ENCODE measurements at regions not wholly inside any gene's neighbourhood (a gene's known extent, or its start where the extent isn't known, plus 50 kb on each side); places are given as distances from the start of the nearest gene placed in this dataset.
"Not testable (repeated sequence)": the region's sequence is repeated elsewhere in the genome, so short reads cannot be mapped to it uniquely, and the experiment has no call there.

- Mint-ChIP-seq H3K36me3 (ENCODE audit: low read depth) (no peaks in the 10 kb centered on the region), H3K4me3 (no peak overlapping the region), H3K27ac (no peak overlapping the region), H3K4me1 (no peaks in the 10 kb centered on the region), H3K9me3 (peaks cover 11% of the 10 kb centered on the region), H3K27me3 (peaks cover 2% of the 10 kb centered on the region)
- DNase-seq, result no peak
- no peak for ATAC-seq
These were observed 171.3 kb upstream of the NT5E start for GRCh38 chr6:85278466-85279035.

GRCh38 chr6:85276026-85276425 is 173.9 kb upstream of the NT5E start:
- peaks cover 11% of the 10 kb centered on the region for H3K9me3 Mint-ChIP-seq
- not testable (repeated sequence) for H3K36me3 Mint-ChIP-seq (ENCODE audit: low read depth); H3K27ac Mint-ChIP-seq; ATAC-seq; DNase-seq; H3K4me1 Mint-ChIP-seq; H3K27me3 Mint-ChIP-seq; H3K4me3 Mint-ChIP-seq

DNA sequence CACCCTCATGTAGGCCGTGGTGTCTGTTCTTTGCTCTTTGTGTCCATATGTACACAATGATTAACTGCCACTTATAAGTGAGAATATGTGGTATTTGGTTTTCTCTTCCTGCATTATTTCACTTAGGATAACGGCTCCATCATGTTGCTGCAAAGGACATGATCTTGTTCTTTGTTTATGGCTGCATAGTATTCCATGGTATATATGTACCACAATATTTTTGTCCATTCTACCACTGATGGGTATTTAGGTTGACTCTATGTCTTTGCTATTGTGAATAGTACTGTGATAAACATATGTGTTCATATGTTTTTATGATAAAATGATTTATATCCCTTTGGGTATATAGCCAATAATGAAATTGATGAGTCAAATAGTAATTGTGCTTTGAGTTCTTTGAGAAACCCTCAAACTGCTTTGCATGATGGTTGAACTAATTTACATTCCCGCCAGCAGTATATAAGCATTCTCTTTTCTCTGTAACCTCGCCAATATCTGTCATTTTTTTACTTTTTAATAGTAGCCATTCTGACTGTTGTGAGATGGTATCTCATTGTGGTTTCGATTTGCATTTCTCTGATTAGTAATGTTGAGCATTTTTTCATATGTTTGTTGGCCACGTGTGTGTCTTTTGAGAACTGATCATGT is 174.4 kb upstream of the NT5E start:
- H3K27ac Mint-ChIP-seq, result no peak overlapping the region
- no peaks in the 10 kb centered on the region for H3K36me3 Mint-ChIP-seq (ENCODE audit: low read depth)
- H3K9me3 Mint-ChIP-seq, result peaks cover 11% of the 10 kb centered on the region
- peaks cover 2% of the 10 kb centered on the region for H3K27me3 Mint-ChIP-seq
- H3K4me3 Mint-ChIP-seq, result no peak overlapping the region
- H3K4me1 Mint-ChIP-seq, result no peaks in the 10 kb centered on the region
- no peak for ATAC-seq
- no peak for DNase-seq

DNA sequence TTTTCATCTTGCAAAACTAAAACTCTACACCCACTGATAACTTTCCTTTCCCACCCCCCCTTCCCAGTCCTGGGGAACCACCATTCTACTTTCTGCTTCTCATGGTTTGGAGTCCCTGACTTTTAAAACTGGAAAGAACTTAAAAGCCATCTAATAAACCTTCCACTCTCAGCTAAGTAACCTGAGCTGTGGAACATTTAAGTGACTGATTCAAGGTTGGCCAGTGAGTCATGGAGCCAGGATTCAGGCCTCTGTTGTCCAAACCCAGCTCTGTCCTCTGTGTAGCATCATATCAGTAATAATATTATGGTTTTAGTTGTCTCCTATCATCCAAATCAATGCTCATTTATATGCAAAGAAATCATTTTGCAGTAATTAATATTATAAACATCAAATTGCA is 176.0 kb upstream of the NT5E start:
- Mint-ChIP-seq H3K27me3 (peaks cover 5% of the 10 kb centered on the region), H3K4me3 (no peak overlapping the region)
- no peak for ATAC-seq

DNA sequence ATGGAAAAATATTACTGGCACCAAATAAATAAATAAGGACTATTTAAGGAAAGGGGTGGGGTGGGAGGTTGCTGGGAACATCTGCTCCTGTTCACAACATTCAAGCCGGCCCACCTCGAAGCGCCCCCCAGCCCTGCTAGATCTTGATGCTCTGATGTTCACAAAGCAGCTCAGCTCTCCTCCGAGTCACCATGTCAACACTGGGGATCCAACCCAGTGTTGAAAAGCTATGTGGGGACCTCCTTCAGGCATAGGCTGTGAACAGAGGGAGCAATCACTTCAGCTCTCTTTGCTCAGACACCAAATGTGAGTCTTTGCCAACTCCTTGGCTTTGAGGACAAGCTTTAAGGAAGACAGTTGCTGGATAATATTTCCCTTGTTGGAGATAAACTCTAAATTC is 176.8 kb upstream of the NT5E start:
- H3K9me3 Mint-ChIP-seq, result peaks cover 11% of the 10 kb centered on the region
- H3K27me3 Mint-ChIP-seq, result peaks cover 5% of the 10 kb centered on the region
- ATAC-seq (no peak), DNase-seq (no peak)
- no peaks in the 10 kb centered on the region for H3K4me1 Mint-ChIP-seq
- H3K36me3 Mint-ChIP-seq (ENCODE audit: low read depth), result no peaks in the 10 kb centered on the region
- H3K27ac Mint-ChIP-seq, result no peak overlapping the region
- no peak overlapping the region for H3K4me3 Mint-ChIP-seq

More for the DNA sequence above, 176.0 kb upstream of the NT5E start:
- DNase-seq, result no peak
- Mint-ChIP-seq H3K36me3 (ENCODE audit: low read depth) (no peaks in the 10 kb centered on the region), H3K9me3 (peaks cover 11% of the 10 kb centered on the region), H3K27ac (no peak overlapping the region), H3K4me1 (no peaks in the 10 kb centered on the region)

DNA sequence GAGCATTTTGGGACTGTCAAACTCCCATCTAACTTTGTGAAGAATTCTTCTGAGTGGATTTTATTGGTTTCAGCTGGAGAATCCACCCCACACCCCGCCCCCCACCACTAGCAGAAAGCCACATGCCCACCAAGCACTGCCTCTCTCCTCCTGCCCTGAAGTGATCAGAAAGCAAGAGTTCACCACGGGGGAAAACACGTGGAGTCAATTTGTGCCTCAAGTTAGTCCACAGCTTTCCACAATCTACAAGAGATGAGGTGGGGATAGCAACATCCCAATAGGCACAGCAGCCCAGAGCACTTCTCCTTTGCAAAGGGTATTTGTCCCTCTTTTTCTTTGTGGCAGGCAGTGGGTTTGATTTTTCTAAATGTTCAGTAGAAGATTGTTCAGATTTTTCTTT is 177.3 kb upstream of the NT5E start:
- DNase-seq, result no peak
- Mint-ChIP-seq H3K36me3 (ENCODE audit: low read depth) (no peaks in the 10 kb centered on the region), H3K4me3 (no peak overlapping the region), H3K27ac (no peak overlapping the region), H3K9me3 (peaks cover 11% of the 10 kb centered on the region), H3K27me3 (peaks cover 5% of the 10 kb centered on the region), H3K4me1 (no peaks in the 10 kb centered on the region)
- ATAC-seq, result no peak

DNA sequence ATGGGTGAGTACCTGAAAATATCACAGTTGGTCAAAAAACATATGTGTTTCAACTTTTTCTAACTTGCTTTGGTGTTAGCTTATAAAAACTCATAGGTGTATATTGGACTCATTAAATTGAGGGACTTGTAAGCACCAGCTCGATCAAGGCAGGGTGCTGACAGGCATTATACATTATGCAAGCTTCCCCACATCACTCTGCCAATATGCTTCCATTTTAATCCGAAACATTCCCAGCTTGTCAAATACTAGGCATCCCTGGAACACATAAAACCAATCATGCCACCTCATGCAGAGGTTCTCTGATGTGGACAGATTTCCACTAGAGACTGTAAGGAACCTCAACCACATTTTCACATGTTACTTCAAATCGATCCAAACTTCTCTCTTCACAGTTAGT is 187.3 kb upstream of the NT5E start:
- Mint-ChIP-seq H3K27ac (no peak overlapping the region), H3K4me3 (no peak overlapping the region), H3K4me1 (no peaks in the 10 kb centered on the region), H3K36me3 (ENCODE audit: low read depth) (no peaks in the 10 kb centered on the region), H3K9me3 (no peaks in the 10 kb centered on the region), H3K27me3 (peaks cover 3% of the 10 kb centered on the region)
- DNase-seq, result no peak
- ATAC-seq, result no peak

DNA sequence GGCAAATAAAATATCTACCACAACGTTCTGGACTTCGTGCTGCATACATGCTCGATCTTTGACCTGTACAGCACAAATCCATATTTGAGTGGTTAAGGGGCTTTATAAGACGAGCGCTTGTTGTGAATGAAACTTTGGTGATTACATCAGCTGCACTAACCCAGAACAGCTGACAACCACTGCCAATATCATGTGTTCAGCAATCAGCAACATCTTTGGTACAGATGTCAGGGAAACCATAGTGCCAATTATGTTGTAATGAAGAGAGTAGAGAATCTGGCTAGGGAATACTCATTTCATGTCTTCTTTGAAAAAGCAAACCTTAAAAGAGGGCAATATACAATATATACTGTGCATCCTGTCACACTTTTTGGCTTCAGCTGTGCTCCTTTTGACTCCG is 188.6 kb upstream of the NT5E start:
- Mint-ChIP-seq H3K4me3 (no peak overlapping the region), H3K9me3 (no peaks in the 10 kb centered on the region), H3K4me1 (no peaks in the 10 kb centered on the region), H3K27me3 (no peaks in the 10 kb centered on the region), H3K36me3 (ENCODE audit: low read depth) (no peaks in the 10 kb centered on the region), H3K27ac (no peak overlapping the region)
- DNase-seq (no peak), ATAC-seq (no peak)

GRCh38 chr6:85255661-85256060 is 194.2 kb upstream of the NT5E start:
- ATAC-seq (no peak), DNase-seq (no peak)
- H3K9me3 Mint-ChIP-seq, result peaks cover 5% of the 10 kb centered on the region
- no peaks in the 10 kb centered on the region for H3K4me1 Mint-ChIP-seq
- H3K4me3 Mint-ChIP-seq, result no peak overlapping the region
- no peaks in the 10 kb centered on the region for H3K36me3 Mint-ChIP-seq (ENCODE audit: low read depth)
- peaks cover 5% of the 10 kb centered on the region for H3K27me3 Mint-ChIP-seq
- H3K27ac Mint-ChIP-seq, result no peak overlapping the region

DNA sequence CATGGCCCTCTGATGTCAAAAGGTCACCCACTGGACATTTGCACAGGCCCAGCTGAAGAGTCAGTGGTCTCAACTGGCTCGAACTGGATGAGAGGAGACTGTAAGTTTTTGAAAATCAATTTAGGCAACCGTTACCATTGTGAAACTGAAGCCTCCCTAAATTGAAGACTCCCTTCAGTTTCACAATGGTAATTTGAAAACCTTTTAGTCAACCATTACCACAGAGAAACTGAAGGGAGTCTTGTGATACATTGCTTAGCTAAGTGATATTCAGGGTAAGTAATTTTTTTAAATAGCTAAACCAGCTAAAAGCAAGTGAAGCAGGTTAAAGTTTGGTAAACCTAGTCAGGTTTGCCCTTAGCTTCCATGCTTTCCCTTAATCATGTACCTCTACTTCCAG is 197.3 kb upstream of the NT5E start:
- H3K4me1 Mint-ChIP-seq, result no peaks in the 10 kb centered on the region
- no peak overlapping the region for H3K4me3 Mint-ChIP-seq

DNA sequence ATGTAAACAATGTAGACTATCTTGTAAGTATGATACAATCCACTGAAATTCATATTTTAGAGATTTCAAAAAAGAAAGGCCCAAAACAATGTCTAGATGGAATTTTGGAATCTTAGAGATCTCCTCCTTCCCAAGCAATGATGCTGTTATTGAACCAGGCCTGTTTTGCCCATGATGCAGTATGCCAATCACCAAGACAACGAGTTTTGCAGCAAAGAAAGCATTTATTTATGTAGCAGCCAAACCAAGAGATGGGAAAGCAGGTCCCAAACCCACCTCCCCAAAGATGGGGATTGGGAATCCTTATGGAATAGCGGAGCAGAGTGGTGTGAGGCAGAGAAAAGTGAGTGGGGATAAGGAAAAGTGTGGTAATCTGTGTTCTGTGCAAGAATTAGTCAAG is 197.8 kb upstream of the NT5E start:
- H3K9me3 Mint-ChIP-seq, result peaks cover 5% of the 10 kb centered on the region
- no peak overlapping the region for H3K4me3 Mint-ChIP-seq
- ATAC-seq (no peak), DNase-seq (no peak)
- peaks cover 5% of the 10 kb centered on the region for H3K27me3 Mint-ChIP-seq
- H3K36me3 Mint-ChIP-seq (ENCODE audit: low read depth), result no peaks in the 10 kb centered on the region
- no peaks in the 10 kb centered on the region for H3K4me1 Mint-ChIP-seq
- no peak overlapping the region for H3K27ac Mint-ChIP-seq

More for the DNA sequence above, 197.3 kb upstream of the NT5E start:
- DNase-seq (no peak), ATAC-seq (no peak)
- H3K27me3 Mint-ChIP-seq, result peaks cover 5% of the 10 kb centered on the region
- no peaks in the 10 kb centered on the region for H3K36me3 Mint-ChIP-seq (ENCODE audit: low read depth)
- H3K27ac Mint-ChIP-seq, result no peak overlapping the region
- H3K9me3 Mint-ChIP-seq, result peaks cover 5% of the 10 kb centered on the region

- H3K4me1 Mint-ChIP-seq, result no peaks in the 10 kb centered on the region
- no peak for DNase-seq
- H3K4me3 Mint-ChIP-seq, result no peak overlapping the region
- peaks cover 5% of the 10 kb centered on the region for H3K27me3 Mint-ChIP-seq
- H3K36me3 Mint-ChIP-seq (ENCODE audit: low read depth), result no peaks in the 10 kb centered on the region
- ATAC-seq, result no peak
- peaks cover 5% of the 10 kb centered on the region for H3K9me3 Mint-ChIP-seq
- H3K27ac Mint-ChIP-seq, result no peak overlapping the region
These were observed 198.6 kb upstream of the NT5E start for GRCh38 chr6:85251300-85251699.

GRCh38 chr6:85250586-85251220 is 199.2 kb upstream of the NT5E start:
- Mint-ChIP-seq H3K27ac (no peak overlapping the region), H3K4me1 (no peaks in the 10 kb centered on the region)
- DNase-seq, result no peak

GRCh38 chr6:85245004-85245403 is 204.9 kb upstream of the NT5E start:
- Mint-ChIP-seq H3K27me3 (no peaks in the 10 kb centered on the region), H3K27ac (no peak overlapping the region)
- ATAC-seq, result no peak

More at GRCh38 chr6:85250586-85251220, 199.2 kb upstream of the NT5E start:
- H3K9me3 Mint-ChIP-seq, result peaks cover 5% of the 10 kb centered on the region
- no peaks in the 10 kb centered on the region for H3K36me3 Mint-ChIP-seq (ENCODE audit: low read depth)
- no peak overlapping the region for H3K4me3 Mint-ChIP-seq
- peaks cover 5% of the 10 kb centered on the region for H3K27me3 Mint-ChIP-seq
- ATAC-seq, result no peak

DNA sequence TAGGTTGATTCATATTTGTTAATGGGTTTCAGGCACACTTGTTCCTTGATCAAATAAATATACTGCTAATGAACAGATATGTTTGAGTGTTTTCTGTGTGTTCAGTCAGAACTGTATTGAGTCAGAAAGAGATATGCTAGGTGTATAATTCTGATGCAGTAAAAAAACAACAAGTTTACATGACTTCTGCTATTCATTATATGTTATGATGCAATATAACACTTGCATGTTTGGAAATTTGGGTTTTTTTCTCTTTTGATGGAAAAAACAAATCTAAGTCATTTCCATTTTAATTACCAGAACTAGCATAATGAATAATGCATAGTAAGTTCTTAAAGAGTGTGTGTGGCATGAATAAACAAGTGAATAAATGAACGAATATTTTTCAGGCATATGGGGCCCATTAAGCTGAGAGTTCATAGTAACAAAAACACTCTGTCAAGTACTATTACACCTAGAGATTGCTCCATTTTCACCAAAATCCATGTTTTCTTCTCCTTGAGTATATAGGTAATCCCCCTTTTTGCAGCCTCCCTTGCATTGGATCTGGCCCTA is 208.3 kb upstream of the NT5E start:
- no peak overlapping the region for H3K4me3 Mint-ChIP-seq
- H3K27me3 Mint-ChIP-seq, result no peaks in the 10 kb centered on the region
- ATAC-seq, result no peak
- DNase-seq, result no peak
- H3K9me3 Mint-ChIP-seq, result no peaks in the 10 kb centered on the region
- H3K27ac Mint-ChIP-seq, result no peak overlapping the region
- no peaks in the 10 kb centered on the region for H3K36me3 Mint-ChIP-seq (ENCODE audit: low read depth)
- no peaks in the 10 kb centered on the region for H3K4me1 Mint-ChIP-seq

More at GRCh38 chr6:85245004-85245403, 204.9 kb upstream of the NT5E start:
- no peaks in the 10 kb centered on the region for H3K9me3 Mint-ChIP-seq
- no peaks in the 10 kb centered on the region for H3K36me3 Mint-ChIP-seq (ENCODE audit: low read depth)
- DNase-seq, result no peak
- no peak overlapping the region for H3K4me3 Mint-ChIP-seq
- H3K4me1 Mint-ChIP-seq, result no peaks in the 10 kb centered on the region

Measured in activated naive CD8-positive, alpha-beta T cell treated with anti-CD3 and anti-CD28 coated beads, Interleukin-2, amount 50 U/mL, for 24 hours (primary cell).